OCI-M1 (cell line): ENCODE measurements at regions not wholly inside any gene's neighbourhood (a gene's known extent, or its start where the extent isn't known, plus 50 kb on each side); places are given as distances from the start of the nearest gene placed in this dataset.
"Not testable (repeated sequence)": the region's sequence is repeated elsewhere in the genome, so short reads cannot be mapped to it uniquely, and the experiment has no call there.

ENCODE experiments used
- DNase-seq: peaks from one replicate; lab custom pipeline; 2025; lab: John Stamatoyannopoulos, UW

DNA sequence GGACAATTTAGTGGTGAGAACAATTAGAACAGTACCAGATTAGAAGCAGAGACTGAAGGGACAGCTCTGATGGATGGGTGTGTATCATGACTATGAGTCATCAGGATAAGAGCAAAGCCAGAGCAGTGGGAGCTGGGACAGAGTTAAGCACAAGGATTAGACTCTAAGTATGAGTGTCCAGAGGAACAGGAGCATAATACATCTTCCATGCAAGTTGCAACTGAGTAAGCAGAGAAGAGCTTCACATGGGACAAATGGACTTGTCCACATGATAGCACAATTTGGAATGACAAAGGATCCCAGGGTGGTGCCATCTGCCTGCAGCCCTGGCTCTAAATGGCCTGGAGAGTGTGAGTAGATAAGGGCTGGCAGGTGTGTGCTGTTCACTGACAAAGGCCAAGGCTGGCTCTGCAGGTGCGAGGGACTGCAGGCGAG lies 226.4 kb upstream of the CAND1 start:
- no peak for DNase-seq

DNA sequence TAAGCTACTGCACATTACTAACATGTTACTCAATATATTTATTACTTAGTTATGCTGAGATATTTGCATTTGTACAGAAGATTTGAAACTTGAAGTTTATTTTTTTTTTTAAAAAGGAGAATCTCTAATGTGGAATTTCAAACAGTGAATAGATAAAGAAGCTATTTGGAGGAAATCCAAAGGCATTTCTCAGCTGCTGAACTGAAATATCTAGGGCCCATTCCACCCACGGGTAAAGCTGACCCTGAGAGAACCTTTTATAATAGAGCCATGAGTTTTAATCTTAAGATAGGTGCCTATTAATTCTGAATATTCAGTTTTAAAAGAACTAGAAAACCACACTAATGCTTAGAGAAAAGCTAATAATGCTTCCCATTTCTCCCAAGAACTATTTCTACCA lies 225.4 kb upstream of the CAND1 start:
- DNase-seq: no peak

DNA sequence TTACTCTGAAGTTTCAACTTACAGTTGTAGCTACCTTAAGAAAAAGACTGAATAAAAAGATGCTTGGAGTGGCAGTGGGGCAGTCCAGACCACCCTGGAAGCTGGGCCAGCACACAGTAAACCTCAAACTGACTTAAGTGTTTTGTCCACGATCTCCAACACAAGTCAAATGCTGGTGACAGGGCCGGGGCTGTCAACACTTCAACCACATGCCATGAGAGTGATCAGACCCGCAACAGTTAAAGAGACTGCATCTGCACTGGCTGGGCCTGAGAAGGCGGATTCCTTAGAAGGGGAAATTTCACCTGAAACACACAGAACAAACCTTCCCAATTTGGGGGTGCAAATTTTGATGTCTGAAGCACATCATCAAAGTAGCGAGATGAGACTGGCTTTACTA lies 223.5 kb upstream of the CAND1 start:
- DNase-seq: no peak

DNA sequence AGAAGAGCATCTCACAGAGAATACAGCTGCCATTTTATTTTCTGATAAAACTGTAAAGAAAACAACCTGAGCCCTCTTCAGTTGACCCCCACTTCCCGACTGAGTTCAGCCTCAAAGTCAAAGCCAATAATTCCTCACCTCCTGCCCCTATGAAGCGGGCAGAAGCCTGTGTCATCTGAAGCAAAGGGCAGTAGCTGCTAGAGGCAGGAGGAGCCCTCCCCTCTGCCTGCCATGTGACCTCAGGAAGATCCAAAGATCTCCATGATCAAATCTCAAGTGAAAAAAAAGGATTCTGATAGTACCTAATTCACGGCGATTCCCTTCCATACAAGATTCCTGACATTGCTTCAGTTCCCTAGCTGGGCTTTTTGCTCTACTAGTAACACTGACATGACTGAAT lies 223.1 kb upstream of the CAND1 start:
- DNase-seq: no peak

DNA sequence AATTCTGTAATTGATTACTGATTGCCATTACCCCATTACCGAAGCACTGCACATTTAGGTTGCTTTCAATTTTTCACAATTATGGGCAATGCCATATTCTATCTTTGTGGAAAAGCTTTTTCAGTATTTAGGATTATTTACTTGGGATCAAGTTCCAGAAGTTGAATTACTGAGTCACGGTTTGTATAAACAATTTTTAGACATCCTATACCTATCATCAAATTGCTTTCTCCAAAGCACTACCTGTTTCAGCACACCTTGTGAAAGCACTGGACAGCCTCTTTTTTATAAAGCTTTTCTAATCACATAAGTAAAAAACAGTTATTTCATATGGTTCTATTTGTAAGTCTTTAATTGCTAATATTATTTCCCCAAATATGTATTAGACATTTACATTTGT lies 221.5 kb upstream of the CAND1 start:
- DNase-seq: no peak

DNA sequence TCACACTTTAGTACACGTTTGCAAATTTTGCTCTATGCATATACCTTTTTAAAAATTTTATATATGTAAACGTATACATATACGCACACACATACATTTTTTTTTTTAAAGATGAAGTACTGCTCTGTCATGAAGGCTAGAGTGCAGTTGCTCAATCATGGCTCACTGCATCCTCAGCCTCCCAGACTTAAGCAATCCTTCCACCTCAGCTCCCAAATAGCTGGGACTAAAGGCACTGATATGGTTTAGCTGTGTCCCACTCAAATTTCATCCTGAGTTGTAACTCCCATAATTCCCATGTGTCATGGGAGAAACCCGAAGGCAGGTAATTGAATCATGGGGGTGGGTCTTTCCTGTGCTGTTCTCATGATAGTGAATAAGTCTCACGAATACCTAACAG lies 220.8 kb upstream of the CAND1 start:
- DNase-seq: no peak

DNA sequence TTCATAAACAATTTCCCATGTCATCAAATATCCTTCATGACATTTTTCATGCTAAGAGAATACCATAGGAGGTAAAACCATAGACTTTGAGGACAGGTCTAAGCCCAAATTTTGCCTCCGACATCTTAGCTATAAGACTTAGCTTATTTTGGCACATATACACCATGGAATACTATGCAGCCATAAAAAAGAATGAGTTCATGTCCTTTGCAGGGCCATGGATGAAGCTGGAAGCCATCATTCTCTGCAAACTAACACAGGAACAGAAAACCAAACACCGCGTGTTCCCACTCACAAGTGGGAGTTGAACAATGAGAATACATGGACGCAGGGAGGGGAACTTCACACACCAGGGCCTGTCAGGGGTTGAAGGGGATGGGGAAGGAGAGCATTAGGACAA lies 220.0 kb upstream of the CAND1 start:
- DNase-seq: not testable (repeated sequence)

DNA sequence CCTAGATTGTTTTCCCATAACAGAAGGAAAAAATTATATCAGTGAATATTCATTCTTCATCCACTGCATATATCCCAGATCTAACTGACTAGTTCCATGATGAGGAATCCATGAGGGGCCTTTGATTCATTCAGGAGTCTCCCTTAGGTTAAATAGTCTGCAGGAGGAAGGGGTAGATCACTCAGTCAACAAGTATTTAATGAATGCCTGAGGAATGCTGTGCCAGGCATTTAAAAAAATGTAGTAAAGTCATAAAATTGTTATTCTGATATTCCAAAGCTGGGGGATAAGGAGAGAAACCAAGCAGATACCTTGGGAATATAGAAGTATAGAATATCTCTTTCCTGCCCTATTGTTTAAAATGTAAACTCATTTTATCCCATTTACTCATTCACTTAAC lies 216.2 kb upstream of the CAND1 start:
- DNase-seq: no peak

DNA sequence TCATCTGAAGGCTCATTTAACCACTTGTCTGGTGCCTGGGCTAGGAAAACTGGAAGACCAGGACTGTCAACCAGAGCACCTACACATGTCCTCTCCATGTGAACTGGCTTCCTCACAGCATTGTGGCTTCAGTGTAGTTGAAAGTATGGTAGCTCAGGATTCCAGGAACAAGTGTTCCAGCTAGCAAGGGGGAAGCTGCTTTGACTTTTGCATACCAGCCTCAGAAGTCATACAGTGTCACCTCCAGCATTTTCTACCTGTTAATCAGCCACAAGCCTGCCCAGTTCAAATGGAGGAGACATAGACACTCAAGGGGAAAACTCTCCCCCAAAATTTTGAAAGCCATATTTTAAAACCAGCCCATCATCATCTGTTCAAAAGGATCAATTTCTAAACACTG lies 212.8 kb upstream of the CAND1 start:
- no peak for DNase-seq

DNA sequence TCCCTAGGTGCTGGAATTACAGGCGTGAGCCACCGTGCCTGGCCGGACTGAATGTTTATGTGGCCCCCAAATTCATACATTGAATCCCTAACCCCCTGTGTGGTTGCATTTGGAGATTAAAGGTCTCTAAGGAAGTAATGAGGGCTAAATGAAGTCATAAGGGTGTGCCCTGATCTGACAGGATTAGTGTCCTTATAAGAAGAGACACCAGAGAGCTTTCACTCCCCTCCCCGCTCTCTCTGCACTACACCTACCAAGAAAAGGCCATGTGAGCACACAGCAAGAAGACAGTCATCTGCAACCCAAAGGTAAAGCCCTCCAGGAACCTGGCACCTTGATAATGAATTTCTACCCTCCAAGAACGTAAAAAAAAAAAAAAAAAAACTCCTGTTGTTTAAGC lies 212.1 kb upstream of the CAND1 start:
- DNase-seq: no peak

DNA sequence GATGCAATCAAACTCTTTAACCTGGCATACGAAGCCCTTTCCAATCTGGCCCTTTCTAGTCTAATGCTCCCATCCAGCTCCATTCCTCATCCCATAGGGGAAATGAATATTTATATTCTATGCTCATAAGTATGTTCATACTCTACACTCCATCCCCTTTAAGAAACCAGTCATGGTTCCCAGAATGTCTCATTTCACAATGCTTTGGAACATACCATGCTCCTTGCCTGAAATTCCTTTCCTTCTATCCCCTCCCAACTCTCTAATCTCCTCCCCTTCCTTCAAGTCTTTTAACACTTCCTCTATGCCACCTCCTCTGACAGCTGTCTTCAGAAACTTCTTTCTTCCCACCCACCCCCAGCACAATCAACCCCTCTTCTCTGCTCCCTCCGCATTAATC lies 207.0 kb upstream of the CAND1 start:
- no peak for DNase-seq

DNA sequence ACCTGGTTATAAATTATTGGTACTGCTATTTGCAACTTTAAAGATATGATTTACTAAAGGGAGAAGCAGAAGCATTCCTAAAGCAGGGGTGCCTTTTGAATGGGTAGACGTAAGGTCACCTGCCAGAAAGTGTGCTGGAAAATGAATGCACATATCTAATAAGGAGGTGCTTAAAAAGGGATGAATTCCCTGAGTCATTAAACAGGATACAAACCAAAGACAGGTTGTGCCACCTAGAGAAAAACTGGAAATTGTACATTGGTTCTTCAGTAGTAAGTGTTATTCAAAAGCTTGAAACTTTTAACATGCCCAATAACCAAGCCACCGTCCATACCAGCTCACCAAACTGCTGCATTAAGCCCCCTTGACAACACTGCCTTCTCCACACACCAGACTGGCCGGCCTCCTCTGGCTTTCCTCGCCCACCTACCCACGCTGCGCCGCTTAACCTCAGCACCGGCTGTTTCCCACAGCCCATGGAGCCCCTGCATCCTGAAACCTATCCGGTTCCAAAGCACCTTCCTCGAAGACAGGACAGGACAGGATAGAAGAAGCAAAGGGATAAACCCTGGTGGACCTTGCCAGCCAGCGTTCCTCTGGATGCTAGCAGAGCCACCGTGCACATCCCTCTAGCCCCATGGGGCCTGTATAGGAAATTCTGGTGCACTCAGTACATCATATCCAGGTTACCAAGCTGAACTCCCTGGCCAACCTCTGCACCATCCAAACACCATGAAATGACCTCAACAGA lies 201.5 kb upstream of the CAND1 start:
- DNase-seq: no peak

DNA sequence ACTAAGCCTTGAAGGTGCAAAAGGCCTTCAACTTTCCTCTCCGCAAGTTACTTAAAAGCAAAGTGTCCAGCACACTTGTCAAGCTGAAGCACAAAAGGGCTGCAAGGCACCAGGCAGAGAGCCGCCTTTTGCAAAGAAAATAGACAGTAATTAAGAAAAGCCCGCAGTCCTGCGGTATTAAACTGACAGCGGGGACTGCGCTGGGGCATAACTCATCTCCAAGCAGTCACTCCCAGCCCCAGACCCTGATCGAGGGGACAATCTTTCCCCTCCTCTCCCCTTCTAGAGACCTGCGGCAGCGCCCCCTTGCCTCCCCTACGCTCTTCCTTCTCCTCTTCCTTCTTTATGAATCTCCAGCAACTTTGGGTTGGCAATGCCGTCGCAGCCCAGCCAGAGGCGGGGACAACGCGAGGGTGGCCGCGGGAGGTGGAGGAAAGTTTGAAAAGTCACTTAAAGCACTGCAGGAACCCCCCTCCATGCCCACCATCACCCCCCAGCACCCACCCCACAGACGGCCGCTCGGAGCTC lies 200.9 kb upstream of the CAND1 start:
- no peak for DNase-seq

DNA sequence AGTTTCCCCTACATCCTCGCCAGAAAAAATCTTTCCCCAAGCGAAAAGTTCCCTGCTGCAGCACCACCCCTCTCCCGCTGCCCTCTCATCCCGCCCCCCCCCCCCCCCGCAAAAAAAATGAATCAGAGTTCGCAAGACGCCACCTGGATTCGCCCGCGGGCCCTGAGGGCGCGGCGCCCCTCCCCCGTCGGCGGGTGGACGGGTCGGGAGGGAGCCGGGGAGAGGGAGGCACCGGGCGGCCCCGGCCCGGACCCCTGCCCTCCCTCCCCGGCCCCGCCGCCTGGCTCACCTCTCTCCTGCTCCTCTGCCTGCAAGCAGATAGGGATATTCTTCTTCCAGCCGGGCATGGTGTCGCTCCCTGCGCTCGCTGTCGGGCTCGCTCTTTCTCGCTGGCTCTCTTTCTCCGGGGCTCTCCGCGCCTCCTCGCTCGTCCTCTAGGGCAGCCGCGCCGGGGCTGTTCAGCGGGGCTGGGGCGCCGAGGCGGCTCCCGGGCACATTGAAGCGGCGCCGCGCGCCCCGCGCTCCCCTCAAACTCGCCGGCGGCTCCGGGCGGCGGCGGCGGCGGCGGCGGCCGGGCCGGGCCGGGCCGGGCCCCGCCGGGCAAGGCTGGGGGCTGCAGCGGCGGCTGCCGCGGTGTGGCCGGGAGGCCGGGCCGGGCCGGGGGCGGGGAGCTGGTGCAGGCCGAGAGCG lies 200.3 kb upstream of the CAND1 start:
- no peak for DNase-seq

DNA sequence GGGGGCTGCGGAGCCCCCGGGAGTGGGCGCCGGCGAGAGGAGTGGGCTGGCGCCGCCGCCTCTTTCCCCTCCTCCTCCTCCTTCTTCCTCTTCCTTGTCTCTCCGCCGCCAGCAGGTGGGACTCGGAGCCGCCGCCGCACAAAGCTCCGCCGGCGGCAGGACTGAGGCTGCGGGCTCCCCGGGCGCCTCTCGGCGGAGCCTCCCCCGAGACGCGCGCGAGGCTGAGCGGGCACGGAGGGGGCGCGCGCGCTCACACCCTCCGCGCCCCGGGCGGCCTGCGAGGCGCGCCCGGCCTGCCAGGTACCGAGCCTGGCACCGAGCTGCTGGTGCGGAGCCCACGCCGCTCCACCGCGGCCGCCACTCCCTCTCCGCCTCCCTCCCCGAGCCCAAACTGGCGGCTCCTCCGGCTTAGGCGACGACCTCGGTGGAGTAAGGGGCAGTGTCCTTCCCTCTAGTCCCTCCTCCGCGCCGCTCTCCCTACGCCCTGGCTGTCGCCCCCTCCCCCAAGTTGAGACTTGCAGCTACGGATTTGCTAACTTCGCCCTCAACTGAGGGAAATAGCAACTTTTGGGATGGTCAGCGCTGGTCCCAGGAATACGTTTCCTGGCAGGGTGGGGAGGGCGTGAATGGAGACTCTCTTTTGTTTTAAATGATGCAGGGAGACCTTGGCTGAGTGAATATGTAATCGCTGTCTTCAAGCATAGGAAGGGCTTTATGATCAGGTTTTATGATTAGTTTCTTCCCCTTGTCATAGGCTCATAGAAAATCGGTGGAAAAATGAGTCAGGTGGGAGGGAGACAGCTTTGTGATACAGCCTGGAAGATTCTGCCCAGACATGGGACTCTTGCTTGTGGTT lies 199.5 kb upstream of the CAND1 start:
- no peak for DNase-seq

DNA sequence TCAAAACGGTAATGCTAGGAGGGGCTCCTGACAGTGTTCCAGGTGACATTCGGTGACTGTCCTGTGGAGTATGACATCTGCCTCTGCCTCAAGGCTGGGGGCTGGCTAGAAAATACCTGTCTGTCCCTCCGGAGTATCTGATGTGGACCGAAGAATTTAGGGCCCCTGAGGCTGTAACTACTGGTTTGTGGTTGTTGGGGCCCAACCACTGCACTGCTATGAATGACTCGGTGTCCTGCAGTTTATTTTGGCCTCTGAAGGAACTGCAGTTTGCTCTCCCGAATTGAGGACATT lies 198.9 kb upstream of the CAND1 start:
- DNase-seq: no peak

DNA sequence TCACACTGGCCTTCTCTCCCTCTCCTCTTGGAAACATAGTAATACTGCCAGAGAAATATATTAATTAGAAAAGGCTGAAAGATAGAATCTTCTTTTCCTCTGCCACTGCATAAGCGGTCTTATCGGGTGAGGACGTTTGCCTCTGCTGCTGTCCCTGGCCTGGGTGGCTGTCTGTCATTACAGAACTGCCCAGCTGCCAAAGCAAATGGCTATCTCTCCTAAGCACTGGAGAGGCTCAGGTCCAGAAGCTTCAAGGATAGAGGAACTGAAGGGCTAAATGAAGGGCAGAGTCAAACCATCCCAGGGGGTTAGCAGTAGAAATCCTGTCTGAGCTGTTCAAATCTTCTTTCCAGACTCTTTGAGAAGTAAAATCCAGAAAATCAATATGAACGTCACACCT lies 198.6 kb upstream of the CAND1 start:
- DNase-seq: no peak

DNA sequence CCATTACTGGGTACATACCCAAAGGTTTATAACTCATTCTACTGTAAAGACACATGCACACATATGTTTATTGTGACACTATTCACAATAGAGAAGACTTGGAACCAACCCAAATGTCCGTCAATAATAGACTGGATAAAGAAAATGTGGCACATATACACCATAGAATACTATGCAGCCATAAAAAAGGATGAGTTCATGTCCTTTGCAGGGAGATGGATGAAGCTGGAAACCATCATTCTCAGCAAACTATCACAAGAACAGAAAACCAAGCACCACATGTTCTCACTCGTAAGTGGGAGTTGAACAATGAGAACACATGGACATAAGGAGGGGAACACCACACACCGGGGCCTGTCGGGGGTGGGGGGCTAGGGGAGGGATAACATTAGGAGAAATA lies 196.9 kb upstream of the CAND1 start:
- not testable (repeated sequence) for DNase-seq

DNA sequence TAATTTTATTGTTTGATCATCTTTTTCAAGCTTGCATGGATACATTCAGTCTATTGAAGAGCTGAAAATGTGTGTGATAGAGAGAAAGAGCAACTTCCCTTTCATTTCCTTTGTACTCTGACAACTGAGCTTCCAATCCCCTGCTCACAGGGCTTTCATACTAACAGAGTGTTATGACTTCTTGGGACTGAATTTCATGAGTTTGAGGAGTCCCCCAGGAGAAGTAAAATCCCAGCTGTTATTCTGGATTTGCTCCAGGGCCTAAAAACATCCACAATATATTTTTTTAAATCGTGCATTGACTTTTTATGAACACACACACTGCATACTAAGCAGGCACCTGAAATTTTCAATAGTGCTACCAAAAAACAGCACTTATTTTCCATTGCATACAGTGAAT lies 195.8 kb upstream of the CAND1 start:
- DNase-seq: no peak

DNA sequence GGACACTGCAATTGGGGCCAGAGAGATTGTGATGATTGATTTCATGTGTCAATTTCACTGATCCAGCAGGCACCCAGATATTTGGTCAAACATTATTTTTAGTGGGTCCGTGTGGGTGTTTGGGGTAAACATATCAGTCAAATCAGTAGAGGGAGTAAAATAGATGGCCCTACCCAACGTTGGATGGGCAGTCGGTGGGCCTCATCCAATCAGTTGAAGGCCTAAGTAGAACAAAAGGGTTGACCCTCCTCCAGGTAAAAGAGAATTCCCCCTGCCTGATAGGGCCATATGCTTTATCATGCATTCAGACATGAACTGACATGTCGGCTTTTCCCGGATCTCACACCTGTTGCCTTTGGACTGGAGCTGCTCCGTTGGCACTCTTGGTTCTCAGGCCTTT lies 195.1 kb upstream of the CAND1 start:
- DNase-seq: no peak

DNA sequence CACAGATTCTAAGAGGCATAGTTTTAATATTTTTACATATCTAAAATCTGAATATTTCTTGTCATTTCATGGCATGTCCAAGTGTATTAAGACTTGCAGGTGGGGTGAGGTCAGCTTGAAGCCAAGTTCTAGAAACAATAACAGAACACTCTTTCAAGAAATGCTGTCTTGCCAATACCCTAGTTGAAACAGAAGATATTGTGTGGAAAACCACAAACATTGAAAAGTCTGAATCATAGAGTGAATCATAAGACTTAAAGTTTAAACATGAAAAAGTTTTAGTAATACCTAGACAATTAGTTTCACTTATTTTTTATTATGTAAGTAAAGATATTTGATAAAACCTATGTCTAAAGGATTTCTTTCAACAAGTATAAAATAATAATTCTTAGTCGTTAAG lies 191.5 kb upstream of the CAND1 start:
- no peak for DNase-seq

DNA sequence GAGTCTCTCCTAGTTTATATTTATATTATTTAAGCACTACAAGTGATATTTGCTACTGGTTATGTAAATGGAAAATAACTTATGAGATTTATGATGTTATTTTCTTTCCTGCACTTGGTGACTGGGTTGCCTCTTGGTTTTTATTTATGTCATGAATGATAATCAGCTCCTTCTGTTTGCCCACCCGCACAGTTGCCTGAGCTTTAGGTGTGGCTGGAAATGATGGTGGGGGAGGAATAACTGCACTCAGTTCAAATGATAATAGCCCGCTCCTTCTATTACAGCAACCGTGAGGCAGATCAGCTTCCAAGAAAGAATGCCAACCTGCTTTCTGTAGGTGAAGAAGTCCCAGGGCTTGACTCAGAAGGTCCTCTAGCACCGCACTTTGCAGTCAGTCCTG lies 190.2 kb upstream of the CAND1 start:
- DNase-seq: no peak

DNA sequence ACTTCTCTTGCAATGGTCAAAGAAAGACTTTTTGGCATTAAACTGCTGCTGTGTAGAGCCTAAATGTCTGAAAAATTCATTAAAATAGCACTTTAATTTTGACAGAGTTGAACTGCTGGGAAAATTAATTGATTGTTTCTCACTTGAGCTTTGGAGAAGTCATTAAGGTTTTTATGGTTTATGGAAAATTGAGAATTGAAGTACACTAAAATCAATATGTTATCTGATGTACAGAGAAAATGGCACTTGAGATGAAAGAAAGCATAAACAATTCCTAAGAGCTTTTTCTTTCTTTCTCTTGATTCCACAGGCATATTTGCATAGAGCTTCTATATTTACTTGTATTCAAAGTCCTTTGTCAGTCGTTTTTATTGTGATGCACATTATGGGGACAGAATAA lies 188.5 kb upstream of the CAND1 start:
- no peak for DNase-seq
